ENCODE measurements at regions not wholly inside any gene's neighbourhood (a gene's known extent, or its start where the extent isn't known, plus 50 kb on each side); places are given as distances from the start of the nearest gene placed in this dataset.

GRCh38 chr10:111515264-111515663, 438.4 kb downstream of the ADRA2A start:
- DNase-seq (ENCODE audit: low spot score) = no peak

- no peak for DNase-seq (ENCODE audit: low spot score)
These were observed 438.9 kb downstream of the ADRA2A start for GRCh38 chr10:111515706-111516105.

- DNase-seq (ENCODE audit: low spot score) = no peak
These were observed 439.3 kb downstream of the ADRA2A start for GRCh38 chr10:111516144-111516543.

- no peak for DNase-seq (ENCODE audit: low spot score)
These were observed 445.3 kb downstream of the ADRA2A start for GRCh38 chr10:111522141-111522540.

- DNase-seq (ENCODE audit: low spot score) = no peak
These were observed 445.7 kb downstream of the ADRA2A start for GRCh38 chr10:111522551-111522950.

GRCh38 chr10:111523016-111523415, 446.2 kb downstream of the ADRA2A start:
- no peak for DNase-seq (ENCODE audit: low spot score)

- no peak for DNase-seq (ENCODE audit: low spot score)
These were observed 447.3 kb downstream of the ADRA2A start for GRCh38 chr10:111524134-111524533.

GRCh38 chr10:111525696-111526095, 448.9 kb downstream of the ADRA2A start:
- DNase-seq (ENCODE audit: low spot score) = no peak

GRCh38 chr10:111531690-111532089, 454.9 kb downstream of the ADRA2A start:
- DNase-seq (ENCODE audit: low spot score) = no peak

GRCh38 chr10:111532139-111532538, 455.3 kb downstream of the ADRA2A start:
- no peak for DNase-seq (ENCODE audit: low spot score)

GRCh38 chr10:111539246-111539645, 462.4 kb downstream of the ADRA2A start:
- no peak for DNase-seq (ENCODE audit: low spot score)

GRCh38 chr10:111543854-111544253, 467.0 kb downstream of the ADRA2A start:
- no peak for DNase-seq (ENCODE audit: low spot score)

- no peak for DNase-seq (ENCODE audit: low spot score)
These were observed 469.2 kb downstream of the ADRA2A start for GRCh38 chr10:111545861-111546605.

- no peak for DNase-seq (ENCODE audit: low spot score)
These were observed 471.4 kb downstream of the ADRA2A start for GRCh38 chr10:111548084-111548726.

- DNase-seq (ENCODE audit: low spot score) = no peak
These were observed 474.2 kb downstream of the ADRA2A start for GRCh38 chr10:111551001-111551400.

- DNase-seq (ENCODE audit: low spot score) = no peak
These were observed 479.8 kb downstream of the ADRA2A start for GRCh38 chr10:111556666-111557065.

- DNase-seq (ENCODE audit: low spot score) = no peak
These were observed 481.4 kb downstream of the ADRA2A start for GRCh38 chr10:111558211-111558610.

GRCh38 chr10:111560027-111560426, 483.2 kb downstream of the ADRA2A start:
- DNase-seq (ENCODE audit: low spot score) = no peak

- no peak for DNase-seq (ENCODE audit: low spot score)
These were observed 484.3 kb downstream of the ADRA2A start for GRCh38 chr10:111561124-111561523.

- DNase-seq (ENCODE audit: low spot score) = no peak
These were observed 488.7 kb downstream of the ADRA2A start for GRCh38 chr10:111565542-111565941.

GRCh38 chr10:111578076-111578475, 501.2 kb downstream of the ADRA2A start:
- DNase-seq (ENCODE audit: low spot score) = peak; percentile 74

GRCh38 chr10:111579473-111579872, 502.6 kb downstream of the ADRA2A start:
- DNase-seq (ENCODE audit: low spot score) = peak; percentile 42

- no peak for DNase-seq (ENCODE audit: low spot score)
These were observed 513.9 kb downstream of the ADRA2A start for GRCh38 chr10:111590703-111591102.

GRCh38 chr10:111593578-111593977, 516.7 kb downstream of the ADRA2A start:
- DNase-seq (ENCODE audit: low spot score) = no peak
